GM10266 (cell line): ENCODE measurements at regions not wholly inside any gene's neighbourhood (a gene's known extent, or its start where the extent isn't known, plus 50 kb on each side); places are given as distances from the start of the nearest gene placed in this dataset.

Experiments
- DNase-seq: peaks from one replicate; pipeline ENCODE4 v3.0.0; 2012; ENCODE audit errors: extremely low spot score
- CTCF ChIP-seq: IDR thresholded peaks from 2 replicates; pipeline ENCODE4 v1.5.1; 2012; ENCODE audit warnings: mild to moderate bottlenecking, low read depth; ENCODE audit not compliant: control insufficient read depth, insufficient read depth; ENCODE audit errors: missing control alignments

- no peak for DNase-seq
- TF ChIP-seq CTCF = no peak
Observed at GRCh38 chr1:182135946-182136345, 74.4 kb upstream of the ZNF648 start.

GRCh38 chr1:182134257-182134656, 72.7 kb upstream of the ZNF648 start:
- TF ChIP-seq CTCF = no peak
- DNase-seq = no peak

GRCh38 chr1:182133181-182133580, 71.7 kb upstream of the ZNF648 start:
- DNase-seq = no peak
- TF ChIP-seq CTCF = no peak

- no peak for DNase-seq
- no peak for TF ChIP-seq CTCF
Observed at GRCh38 chr1:182129398-182129797, 67.9 kb upstream of the ZNF648 start.

GRCh38 chr1:182128502-182128901, 67.0 kb upstream of the ZNF648 start:
- TF ChIP-seq CTCF = no peak
- DNase-seq = no peak

GRCh38 chr1:182127656-182128055, 66.1 kb upstream of the ZNF648 start:
- TF ChIP-seq CTCF = no peak
- no peak for DNase-seq

- no peak for TF ChIP-seq CTCF
- no peak for DNase-seq
Observed at GRCh38 chr1:182126272-182126800, 64.8 kb upstream of the ZNF648 start.
